ENCODE measurements at regions not wholly inside any gene's neighbourhood (a gene's known extent, or its start where the extent isn't known, plus 50 kb on each side); places are given as distances from the start of the nearest gene placed in this dataset.
"Not testable (repeated sequence)": the region's sequence is repeated elsewhere in the genome, so short reads cannot be mapped to it uniquely, and the experiment has no call there.

- FAIRE-seq; DNase-seq (ENCODE audit: low read depth, low spot score); H3K4me2 ChIP-seq (ENCODE audit: insufficient read depth, low read length); H3K9me3 ChIP-seq (replicated peaks; ENCODE audit: control insufficient read depth, insufficient read depth, low read length); H4K20me1 ChIP-seq (replicated peaks; ENCODE audit: control insufficient read depth, extremely low read depth, insufficient read depth, low read length); H3K4me3 ChIP-seq (replicated peaks in 1 of 3; ENCODE audit: insufficient read depth in 1 of 3, low read depth in 1 of 3, low read length in 3 of 3); BruUV-seq (replicated peaks); dilution Hi-C loops (cut with MboI; ENCODE audit: extremely low pct_ligation_motif_present, low sequenced_read_pairs); POLR2A ChIA-PET; H3K36me3 ChIP-seq (ENCODE audit: control insufficient read depth in 2 of 2, extremely low read depth in 1 of 2, insufficient read depth in 2 of 2, low read length in 2 of 2); H2AFZ ChIP-seq (ENCODE audit: low read depth, low read length); H3K27me3 ChIP-seq (ENCODE audit: control insufficient read depth in 2 of 2, insufficient read depth in 2 of 2, low read length in 2 of 2); H3K27ac ChIP-seq (ENCODE audit: insufficient read depth, low read depth, low read length); H3K79me2 ChIP-seq (ENCODE audit: control insufficient read depth, insufficient read depth, low read length); CTCF ChIA-PET; H3K9ac ChIP-seq (replicated peaks; ENCODE audit: extremely low read depth, insufficient read depth, low read length); H3K9me1 ChIP-seq (replicated peaks; ENCODE audit: control insufficient read depth, extremely low read depth, insufficient read depth, low read length); H3K4me1 ChIP-seq (ENCODE audit: control insufficient read depth, extremely low read depth, insufficient read depth, low read length); intact Hi-C loops (cut with micrococcal nuclease): not testable (repeated sequence)
Measured at GRCh38 chr3:198173929-198174574, 214.0 kb downstream of the LMLN start.

All from endothelial cell of umbilical vein (primary cell).